Bone marrow (tissue), 2 donors: ENCODE measurements at regions not wholly inside any gene's neighbourhood (a gene's known extent, or its start where the extent isn't known, plus 50 kb on each side); places are given as distances from the start of the nearest gene placed in this dataset.

ENCODE experiments used
- DNase-seq, 2 donors: peaks; one replicate each; lab custom pipeline; 2025; lab: John Stamatoyannopoulos, UW

DNA sequence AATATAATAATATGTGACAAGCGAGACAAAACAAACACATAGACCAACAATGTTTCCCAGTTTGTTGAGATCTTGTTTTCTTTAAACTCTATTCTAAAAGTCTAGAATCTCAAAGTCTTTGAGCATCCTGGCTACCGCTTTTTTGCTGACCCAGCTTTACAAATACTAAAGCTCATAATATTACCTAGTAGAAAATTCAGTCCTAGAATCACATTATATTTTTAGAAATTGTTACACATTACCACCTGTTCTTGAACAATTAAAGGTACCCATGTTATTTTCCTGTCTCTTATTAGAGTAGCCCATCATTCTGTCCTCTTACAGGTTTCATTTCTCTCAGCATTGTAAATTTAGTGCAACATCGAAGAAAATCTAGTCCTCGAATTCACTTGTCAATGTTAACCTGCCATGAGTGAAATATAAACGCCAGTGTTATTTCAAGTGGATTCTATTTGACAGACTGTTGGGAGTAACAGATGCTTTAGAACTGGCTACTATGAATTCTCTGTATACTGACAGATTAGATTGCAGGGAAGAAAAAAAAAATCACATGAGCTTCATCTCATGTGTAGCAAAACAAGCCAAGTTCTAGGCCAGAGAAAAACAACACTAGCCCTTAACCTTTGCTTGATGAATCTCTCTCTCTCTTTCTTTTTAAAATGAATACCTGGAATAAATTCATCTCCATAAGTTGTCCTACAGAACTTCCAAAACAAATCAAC lies 851.2 kb upstream of the ADAMTS5 start:
- no peak for DNase-seq

DNA sequence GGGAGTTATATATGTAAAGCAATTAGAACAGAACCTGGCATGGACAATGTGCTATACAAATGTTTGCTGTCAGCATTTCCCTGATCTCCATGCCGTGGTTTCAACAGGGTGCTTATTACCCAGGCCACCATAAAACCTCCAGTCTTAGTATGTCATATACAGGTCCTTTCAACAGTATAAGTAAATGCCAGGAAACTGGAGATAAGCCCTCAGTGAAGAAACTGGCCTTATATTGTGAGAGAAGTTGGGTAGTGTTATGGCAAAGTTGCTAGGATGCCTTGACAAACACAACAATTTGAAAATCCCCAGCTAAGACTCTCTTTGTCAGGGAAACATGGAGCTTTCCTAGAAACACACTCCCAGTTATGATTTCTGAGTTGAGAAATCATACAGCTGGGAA lies 850.2 kb upstream of the ADAMTS5 start:
- no peak for DNase-seq

DNA sequence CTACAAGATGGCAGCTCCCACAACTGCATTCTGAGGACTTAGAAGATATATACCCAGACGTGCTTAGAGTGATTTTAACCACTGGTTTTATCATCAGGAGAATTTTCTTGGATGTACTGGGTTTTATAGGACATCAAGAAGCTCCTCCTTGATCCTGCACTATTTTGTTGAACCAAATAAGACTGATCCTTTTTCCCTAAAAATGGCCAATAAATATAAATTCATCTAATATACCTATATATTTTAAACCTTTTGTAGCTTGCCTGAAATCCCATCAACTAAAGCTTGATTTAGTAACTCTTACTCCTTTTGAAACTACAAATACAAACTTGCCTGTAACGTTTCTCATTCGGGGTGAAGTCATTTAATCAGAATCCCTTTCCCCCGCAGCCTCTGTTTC lies 849.4 kb upstream of the ADAMTS5 start:
- no peak for DNase-seq

DNA sequence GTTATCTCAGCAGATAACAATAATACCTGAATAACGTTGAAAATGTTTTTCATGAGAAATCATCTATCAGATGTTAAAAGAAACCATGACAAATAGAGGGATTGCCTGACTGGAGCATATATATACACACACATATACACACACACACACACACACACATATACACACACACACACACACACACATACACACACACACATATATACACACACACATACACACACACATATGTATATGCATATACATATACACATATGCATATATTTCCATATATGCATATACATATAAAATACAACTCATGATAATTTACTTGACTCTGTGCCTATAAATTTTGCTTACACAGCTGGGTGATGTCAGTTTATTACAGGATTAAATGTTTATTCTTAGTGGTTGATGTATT lies 847.3 kb upstream of the ADAMTS5 start:
- no peak for DNase-seq

DNA sequence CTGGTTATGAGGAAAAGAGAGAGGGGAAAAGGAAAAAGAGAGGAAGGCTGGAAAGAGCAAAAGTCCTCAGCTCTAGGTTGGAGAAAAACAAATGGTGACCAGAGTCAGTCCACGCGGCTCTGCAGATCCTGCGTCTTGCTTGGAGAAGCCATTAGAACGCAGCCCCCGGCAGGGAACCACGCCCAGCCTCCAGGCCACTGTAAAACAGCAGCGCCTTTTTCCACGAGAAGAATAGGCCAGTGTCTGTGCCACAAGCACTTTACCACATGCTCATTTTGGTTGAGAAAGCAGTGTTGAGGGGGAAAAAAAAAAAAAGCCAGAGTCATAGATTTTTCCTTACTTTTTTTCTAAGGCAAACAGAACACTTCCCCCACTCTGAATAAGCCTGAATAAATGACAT lies 846.9 kb upstream of the ADAMTS5 start:
- DNase-seq = no peak

DNA sequence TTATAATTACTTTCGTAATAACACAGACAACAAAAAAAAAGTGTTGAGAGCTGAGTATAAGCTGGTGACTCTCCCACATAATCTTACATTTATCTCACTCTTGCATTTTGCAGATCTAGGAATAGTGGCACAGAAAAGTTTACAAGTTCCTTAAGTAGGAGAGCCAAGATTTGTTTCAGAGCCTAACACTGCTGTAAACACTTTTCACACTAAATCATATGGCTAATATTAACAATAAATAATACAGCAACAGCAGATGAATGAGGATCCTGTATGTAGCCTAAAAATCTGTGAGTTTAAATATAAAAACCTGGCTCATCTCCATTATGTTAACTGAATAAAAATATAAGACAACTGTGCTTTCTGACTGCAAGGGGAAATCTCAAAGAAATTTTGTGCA lies 846.5 kb upstream of the ADAMTS5 start:
- DNase-seq = no peak

DNA sequence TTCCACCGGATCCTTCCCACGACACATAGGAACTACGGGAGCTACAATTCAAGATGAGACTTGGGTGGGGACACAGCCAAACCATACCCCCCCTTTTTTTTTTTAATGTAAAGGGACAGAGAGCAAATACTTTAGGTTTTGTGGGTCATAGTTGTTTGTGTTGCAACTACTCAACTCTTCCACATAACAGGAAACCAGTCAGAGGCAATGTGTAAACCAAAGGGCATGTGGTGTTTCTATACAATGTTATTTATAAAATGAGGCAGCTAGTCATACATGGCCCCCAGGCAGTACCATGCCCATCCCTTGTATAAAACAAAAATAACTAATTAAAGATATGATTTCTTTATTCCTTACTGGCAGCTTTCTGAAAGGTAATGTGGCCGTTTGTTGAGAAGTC lies 845.4 kb upstream of the ADAMTS5 start:
- DNase-seq = no peak

DNA sequence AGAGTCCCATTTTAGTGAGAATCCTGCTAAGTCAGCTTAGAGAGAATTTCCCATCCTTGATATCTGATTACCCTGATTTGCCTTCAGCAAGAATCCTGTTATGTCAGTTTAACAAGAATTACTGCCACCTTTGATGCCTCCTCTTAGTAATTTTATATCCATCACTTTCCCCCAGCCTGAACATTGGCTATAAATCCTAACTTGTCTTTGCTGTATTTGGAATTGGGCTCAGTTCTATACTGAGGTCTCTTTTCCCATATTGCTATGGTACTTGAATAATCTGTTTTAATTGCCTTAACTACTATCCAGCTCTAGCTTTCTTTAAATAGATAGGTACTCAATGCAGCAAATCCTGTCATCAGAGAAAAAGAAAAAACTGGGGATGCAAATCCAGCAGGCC lies 842.0 kb upstream of the ADAMTS5 start:
- DNase-seq = no peak

DNA sequence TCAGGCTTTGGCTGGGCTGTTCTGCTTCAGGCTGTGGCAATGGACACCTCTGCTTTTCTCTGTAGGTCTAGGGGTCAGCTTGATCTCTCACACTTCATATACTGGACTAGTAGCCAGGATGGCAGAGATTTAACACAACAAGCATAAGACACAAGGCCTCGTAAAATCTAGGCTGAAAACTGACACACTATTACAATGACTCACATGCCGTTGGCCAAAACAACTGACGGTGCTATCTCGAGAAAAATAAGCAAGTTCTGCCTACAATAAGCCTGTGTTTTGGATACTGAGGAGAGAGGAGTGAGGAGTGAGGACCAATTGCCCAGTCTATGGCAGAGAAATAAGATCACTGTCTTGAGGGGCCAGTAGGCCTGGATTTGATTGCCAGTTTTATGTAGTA lies 840.7 kb upstream of the ADAMTS5 start:
- DNase-seq = no peak

DNA sequence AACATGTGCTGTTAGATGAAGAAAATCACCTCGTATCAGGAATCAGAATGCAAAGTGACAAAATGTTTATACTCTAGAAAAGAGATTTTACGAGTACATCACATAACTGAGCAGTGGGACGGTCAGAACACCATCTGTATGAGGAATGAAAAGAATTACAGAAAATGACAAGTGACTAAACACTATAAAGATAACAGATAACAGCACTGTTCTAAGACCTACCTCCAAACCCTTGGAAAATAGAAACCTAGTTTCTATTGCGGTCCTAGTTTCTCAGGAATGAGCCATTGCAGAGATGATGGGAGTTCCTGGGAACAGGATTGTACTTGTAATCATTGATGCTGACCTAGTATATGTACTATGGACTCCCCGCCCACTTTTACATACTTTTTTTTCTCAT lies 839.4 kb upstream of the ADAMTS5 start:
- DNase-seq = no peak

DNA sequence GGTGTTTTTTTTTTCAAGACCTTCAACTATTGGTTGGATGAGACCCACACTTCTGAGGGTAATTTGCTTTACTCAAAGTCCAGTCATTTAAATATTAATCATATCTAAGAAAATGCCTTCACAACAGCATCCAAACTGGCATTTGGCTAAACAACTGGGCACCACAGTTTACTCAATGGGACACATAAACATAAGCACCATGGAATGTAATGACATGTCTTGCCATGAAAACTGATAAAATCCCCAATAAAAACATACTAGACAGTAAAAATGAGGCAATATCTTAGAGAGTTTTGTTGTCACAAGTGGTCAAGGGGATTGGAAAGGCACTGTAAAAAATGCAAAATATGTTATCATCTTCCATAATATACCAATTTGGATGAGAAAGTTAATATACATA lies 838.8 kb upstream of the ADAMTS5 start:
- no peak for DNase-seq

DNA sequence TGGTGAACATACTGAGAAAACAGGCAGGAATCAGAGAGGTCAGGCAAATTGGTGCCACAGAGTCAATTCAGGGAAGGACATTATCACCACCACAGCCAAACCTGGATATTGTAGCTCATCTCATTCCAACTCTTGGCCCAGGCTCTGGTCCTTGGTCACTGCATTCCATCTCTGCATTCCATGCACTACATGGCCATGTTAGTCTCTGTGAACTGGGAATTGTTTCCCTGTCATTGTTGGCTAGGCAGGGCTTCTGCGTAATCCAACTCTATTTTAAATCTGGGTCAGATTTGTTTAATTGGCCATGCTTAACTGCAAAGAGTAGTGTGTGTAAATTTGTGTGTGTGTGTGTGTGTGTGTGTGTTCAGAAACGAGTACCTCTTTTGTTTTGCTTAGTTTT lies 837.6 kb upstream of the ADAMTS5 start:
- DNase-seq = no peak

DNA sequence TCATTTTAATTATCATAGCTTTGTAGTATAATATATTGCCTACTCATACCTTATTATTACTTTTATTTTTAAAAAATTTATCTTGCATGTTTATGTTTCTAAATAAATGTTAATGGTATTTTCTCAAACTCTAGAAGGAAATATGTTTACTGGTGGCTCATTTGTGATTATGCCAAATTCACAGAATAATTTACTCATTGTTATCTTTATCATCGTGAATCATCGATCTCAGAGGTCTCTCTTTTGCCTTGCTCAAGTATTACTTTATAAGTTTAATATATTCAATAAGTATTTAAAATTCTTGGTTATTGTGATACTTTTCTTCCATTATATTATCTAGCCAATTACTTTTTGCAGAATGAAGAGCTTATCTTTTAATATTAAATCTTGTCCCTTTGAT lies 836.7 kb upstream of the ADAMTS5 start:
- no peak for DNase-seq

DNA sequence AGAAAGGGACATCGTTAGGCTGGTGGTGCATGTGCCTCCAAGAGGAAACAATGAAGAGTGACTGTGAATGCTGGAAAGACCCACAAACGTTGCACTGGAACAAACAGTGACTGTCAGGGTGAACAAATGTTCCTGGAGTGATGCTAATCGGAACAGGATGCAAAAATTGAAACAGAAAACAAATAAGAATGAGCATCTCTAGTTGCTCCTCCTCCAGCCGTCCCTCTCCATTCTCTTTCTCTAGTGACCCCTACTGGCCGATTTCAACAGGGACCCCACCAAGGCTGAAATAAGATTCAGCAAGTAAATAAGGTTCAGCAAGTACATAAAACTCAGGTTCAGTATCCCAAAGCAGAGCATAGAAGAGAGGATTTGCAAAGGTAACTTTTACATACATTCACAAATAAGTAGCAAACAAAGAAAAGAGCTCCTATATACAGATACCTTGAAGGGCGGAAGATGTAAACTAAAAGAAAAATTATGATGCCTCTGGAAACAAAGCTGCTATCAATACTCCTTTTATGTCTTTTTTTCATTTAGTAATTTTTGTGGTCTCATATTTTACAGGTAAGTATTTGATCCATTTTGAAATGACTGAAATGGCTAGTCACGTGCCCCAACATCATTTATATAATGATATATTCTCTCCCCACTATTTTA lies 836.1 kb upstream of the ADAMTS5 start:
- no peak for DNase-seq

DNA sequence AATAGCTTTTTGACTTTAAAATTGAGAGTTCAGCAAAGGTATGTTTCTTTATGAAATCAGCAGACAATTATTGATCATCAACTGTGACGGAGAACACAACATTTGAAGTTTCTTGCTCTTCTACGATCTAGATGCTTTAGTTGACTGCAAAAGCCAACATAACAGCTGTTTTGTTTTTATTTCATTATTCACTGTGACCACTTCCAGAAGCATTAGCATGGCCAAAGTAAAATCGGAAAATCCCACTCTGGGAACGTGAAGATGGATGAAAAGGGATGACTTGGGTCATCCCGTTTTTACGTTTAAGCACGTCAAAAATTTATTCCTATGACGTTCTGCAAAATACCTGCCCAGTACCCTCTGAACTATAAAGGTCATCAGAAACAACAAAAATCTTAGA lies 833.0 kb upstream of the ADAMTS5 start:
- no peak for DNase-seq

DNA sequence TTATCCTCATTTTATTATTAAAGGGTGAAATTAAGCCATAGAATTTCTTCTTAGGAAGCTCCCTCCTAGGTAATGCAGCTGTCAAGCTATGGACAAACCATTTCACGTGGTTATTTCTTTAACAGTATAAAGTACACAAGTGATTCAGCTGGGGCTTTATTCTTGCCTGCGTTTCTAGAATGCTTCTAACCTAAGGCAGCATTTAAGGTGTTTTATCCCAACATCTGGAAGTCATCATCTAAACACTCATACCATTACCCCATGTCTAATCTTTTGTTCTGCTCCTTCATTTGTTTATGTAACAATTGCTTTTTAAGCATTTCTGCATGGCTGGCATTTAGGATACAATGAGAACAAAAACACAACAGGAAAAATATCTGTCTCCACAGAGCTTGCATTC lies 829.2 kb upstream of the ADAMTS5 start:
- DNase-seq = no peak

DNA sequence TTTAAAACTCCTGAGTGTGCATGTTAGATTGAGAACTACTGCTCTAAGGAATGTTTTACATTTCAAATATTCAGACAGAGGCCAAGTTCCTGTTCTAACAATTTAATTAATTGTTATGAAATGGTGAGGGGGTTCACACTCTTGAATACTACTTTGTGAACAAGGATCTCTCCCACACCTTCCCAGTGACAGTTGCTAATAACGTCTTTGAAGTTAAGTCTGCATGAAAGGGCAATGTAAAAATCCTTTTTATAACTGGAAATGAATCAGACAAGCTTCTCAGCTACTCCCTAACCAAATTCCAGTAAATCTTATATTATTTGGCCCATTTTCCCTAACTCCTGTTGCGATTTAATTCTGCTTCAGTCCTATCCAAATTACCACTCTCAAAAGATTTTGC lies 828.5 kb upstream of the ADAMTS5 start:
- no peak for DNase-seq

DNA sequence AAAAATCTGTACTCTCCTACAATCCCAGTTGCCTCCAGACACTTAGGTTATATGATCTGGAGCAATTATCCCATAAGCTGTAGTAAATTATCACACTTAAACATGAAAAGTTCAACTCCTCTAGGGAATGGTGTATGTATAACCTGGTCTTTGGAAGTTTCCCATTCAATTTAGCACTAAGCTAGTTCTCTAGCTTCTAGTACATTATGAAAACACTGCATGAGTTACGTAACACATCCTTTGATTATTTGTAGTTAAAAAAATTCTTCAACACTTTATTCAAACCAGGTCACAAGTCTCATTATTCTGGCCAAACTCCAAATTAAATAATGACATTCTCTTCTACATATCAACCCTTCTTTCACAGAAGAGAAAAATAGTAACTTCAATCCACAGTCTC lies 827.0 kb upstream of the ADAMTS5 start:
- no peak for DNase-seq

DNA sequence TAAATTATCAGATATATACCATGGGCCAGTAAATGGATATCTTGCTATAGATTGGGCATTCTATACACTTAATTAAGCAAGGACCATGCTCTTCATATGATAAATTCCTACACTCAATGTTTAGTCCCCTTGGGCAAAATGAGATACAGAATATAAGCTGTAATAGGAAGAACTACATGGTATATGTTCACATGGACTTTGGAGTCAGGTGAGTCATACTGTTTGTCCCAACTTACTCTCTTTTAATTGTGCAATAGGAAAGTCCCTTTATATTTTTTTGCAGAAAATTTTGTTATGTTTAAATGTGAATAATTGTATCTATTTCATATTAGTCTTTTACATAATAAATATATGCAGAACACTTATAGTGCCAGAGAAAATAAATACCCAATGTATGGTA lies 820.2 kb upstream of the ADAMTS5 start:
- DNase-seq = no peak

DNA sequence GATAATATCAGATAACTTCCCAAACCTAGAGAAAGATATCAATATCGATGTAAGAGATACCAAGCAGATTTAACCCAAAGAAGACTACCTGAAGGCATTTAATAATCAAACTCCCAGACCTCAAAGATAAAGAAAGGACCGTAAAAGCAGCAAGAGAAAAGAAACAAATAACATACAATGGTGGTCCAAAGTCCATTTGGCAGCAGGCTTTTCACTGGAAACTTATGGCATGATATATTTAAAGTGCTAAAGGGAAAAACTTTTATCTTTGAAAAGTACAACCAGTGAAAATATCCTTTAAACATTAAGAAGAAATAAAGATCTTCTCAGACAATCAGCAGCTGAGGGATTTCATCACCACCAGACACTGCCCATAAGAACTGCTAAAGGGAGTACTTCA lies 812.7 kb upstream of the ADAMTS5 start:
- DNase-seq = no peak

DNA sequence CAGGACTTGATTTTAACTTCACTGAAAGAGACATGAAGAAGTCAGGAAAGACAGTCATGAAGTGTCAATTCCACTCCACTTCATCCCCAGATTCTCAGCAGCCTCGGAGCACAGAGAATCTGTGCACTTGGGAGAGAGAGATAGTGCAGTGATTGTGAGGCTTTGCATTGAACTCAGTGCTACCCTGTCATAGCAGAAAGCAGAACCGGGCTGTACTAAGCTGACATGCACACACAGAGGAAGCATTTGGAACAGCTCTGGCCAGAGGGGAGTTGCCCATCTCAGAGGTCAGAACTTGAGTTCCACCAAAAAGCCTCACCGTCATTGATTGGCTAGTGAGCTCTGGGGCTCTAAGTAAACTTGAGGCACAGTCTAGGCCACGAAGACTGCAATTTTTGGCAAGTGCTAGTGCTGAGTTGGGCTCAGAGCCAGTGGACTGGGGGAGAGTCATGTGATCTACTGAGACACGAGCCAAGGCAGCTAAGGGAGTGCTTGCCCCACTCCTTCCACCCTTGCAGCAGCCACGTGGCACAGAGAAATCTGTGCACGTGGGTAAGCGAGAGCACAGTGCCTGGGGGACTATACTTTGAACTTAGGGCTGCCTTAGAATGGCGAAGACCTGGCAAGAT lies 810.2 kb upstream of the ADAMTS5 start:
- no peak for DNase-seq

DNA sequence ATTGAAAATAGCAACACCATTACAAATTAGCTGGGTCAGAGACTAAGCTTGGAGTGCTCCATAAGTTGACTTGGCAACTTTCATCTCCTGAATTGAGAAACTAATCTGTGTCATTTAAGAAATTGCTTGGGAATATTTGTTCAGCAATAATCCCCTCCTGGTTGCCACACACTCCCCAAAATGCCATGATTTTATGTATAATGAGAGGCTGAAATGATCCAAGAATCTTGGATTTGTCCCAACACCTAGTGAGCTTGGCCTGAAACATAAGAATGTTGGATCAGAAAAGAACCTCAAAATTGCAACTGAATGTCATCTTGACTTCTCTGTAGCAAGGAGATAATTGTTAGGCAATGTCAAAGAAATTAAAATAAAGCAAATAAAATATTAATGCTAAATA lies 805.9 kb upstream of the ADAMTS5 start:
- DNase-seq = no peak

DNA sequence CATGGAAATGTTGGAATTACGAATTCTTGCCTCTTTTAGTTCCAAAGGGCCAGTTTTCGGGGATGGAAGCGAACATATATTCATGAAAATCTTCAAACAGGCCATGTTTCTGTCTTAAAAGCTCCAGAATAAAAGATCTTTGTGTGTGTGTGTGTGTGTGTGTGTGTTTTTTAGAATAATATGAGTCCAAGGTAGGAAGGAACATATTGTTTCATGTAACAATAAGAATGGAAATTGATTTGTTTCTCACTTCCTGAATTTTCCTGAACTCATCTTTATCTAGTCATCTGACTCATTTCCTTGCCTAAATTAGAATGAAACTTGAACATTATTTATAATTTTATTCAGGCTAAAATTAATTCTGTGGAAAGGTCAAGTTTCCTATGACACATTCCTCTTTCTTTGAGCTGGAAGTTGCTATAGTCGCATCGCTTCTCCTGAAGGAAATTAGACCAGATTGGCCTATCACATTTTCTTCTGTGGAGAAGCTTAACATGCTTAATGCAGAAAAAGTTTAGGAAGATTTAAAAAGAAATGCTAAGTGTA lies 805.1 kb upstream of the ADAMTS5 start:
- DNase-seq = no peak
